ENCODE measurements at regions not wholly inside any gene's neighbourhood (a gene's known extent, or its start where the extent isn't known, plus 50 kb on each side); places are given as distances from the start of the nearest gene placed in this dataset.
"Not testable (repeated sequence)": the region's sequence is repeated elsewhere in the genome, so short reads cannot be mapped to it uniquely, and the experiment has no call there.

GRCh38 chr7:50856231-50856630 lies 73.5 kb upstream of the GRB10 start:
- no peak for DNase-seq

- no peak for DNase-seq
Observed at GRCh38 chr7:50855526-50855925, 72.8 kb upstream of the GRB10 start.

GRCh38 chr7:50854831-50855230 lies 72.1 kb upstream of the GRB10 start:
- no peak for DNase-seq

- DNase-seq = no peak
Observed at GRCh38 chr7:50854247-50854646, 71.6 kb upstream of the GRB10 start.

GRCh38 chr7:50853311-50853710 lies 70.6 kb upstream of the GRB10 start:
- DNase-seq = no peak

GRCh38 chr7:50852901-50853300 lies 70.2 kb upstream of the GRB10 start:
- DNase-seq = no peak

GRCh38 chr7:50851891-50852290 lies 69.2 kb upstream of the GRB10 start:
- no peak for DNase-seq

- peak in 1 of 58 donors; percentile 27 for DNase-seq
Observed at GRCh38 chr7:50851451-50851850, 68.8 kb upstream of the GRB10 start.

GRCh38 chr7:50849991-50850390 lies 67.3 kb upstream of the GRB10 start:
- DNase-seq = no peak

- no peak for DNase-seq
Observed at GRCh38 chr7:50848203-50848602, 65.5 kb upstream of the GRB10 start.

GRCh38 chr7:50844861-50845260 lies 62.2 kb upstream of the GRB10 start:
- not testable (repeated sequence) for DNase-seq

- no peak for DNase-seq
Observed at GRCh38 chr7:50842041-50842440, 59.3 kb upstream of the GRB10 start.

- DNase-seq = no peak
Observed at GRCh38 chr7:50838675-50839377, 56.1 kb upstream of the GRB10 start.

- DNase-seq = no peak
Observed at GRCh38 chr7:50837965-50838364, 55.3 kb upstream of the GRB10 start.

- DNase-seq = no peak
Observed at GRCh38 chr7:50836646-50837045, 54.0 kb upstream of the GRB10 start.

GRCh38 chr7:50835156-50835555 lies 52.5 kb upstream of the GRB10 start:
- no peak for DNase-seq

- peak in 1 of 58 donors; percentile 10 for DNase-seq
Observed at GRCh38 chr7:50834679-50835078, 52.0 kb upstream of the GRB10 start.

- peak in 1 of 58 donors; percentile 25 for DNase-seq
Observed at GRCh38 chr7:50834031-50834535, 51.4 kb upstream of the GRB10 start.

- no peak for DNase-seq
Observed at GRCh38 chr7:50832744-50833143, 50.0 kb upstream of the GRB10 start.
